ENCODE measurements at regions not wholly inside any gene's neighbourhood (a gene's known extent, or its start where the extent isn't known, plus 50 kb on each side); places are given as distances from the start of the nearest gene placed in this dataset.

DNA sequence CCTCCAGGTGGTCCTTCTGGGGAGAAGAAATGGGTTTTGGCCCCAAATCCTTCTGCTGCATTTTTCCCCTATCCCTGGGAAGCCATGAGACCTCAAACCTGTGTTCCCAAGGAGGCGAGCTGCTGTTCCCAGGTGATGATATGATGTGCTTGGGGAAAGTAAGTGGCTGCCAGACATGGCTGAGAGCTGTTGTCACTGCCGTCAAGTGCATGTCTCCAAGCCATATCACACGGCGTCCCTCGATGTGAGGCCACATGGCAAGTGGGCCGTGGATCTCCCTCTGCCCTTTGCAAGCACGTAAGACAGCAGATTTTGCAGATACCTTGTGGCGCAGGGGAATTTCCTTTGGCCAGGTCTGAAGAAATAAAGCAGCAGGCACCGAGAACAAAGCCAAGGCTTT is 103.7 kb upstream of the CD93 start (continued):
- no peak for TF ChIP-seq SRSF1 (IDR thresholded peaks at IDR 0.05; ENCODE audit: low read depth, low read length)
- TF ChIP-seq ZNF408 (CRISPR knock-in tag; IDR thresholded peaks at IDR 0.05; ENCODE audit: low read depth) = no peak
- TF ChIP-seq ZC3H4 (CRISPR knock-in tag; IDR thresholded peaks at IDR 0.05; ENCODE audit: borderline replicate concordance) = no peak

DNA sequence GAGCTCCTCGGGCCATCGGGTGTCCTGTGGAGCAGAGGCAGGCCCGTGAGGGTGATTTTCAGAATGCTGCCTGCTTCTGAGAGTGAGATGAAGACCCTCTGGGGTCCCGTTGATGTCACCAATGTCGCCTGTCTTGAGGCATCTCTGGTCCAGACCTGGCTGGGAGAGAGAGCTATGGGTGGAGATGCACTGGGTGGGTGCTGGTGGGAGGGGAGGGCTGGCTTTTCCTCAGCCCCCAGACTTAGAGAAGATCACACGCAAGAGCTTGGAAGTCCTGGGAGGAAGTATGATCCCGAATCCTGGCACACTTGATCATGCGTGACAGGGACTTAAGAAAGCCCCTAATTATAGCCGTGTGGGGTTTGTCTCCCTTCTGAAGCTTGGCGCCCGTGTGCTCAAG is 103.2 kb upstream of the CD93 start:
- Histone ChIP-seq H3K36me3 (ENCODE audit: control insufficient read depth, insufficient read depth, low read length) (no peaks in the 10 kb centered on the region), H3K9me1 (ENCODE audit: control insufficient read depth, insufficient read depth, low read length) (no peaks in the 10 kb centered on the region), H3K4me3 (no peak overlapping the region), H4K20me1 (replicated peaks; ENCODE audit: control insufficient read depth, insufficient read depth, low read length) (no peaks in the 10 kb centered on the region), H2AFZ (ENCODE audit: low read depth, low read length) (no peak overlapping the region), H3K9me3 (replicated peaks; ENCODE audit: control insufficient read depth, insufficient read depth, low read depth, low read length) (no peaks in the 10 kb centered on the region), H3K27ac (ENCODE audit: extremely low read depth, low read depth, low read length) (no peak overlapping the region), H3K27me3 (ENCODE audit: control insufficient read depth in 2 of 2, insufficient read depth in 2 of 2, low read length in 2 of 2) (no peaks in the 10 kb centered on the region), H3K4me2 (ENCODE audit: insufficient read depth, low read length) (no peak overlapping the region), H3K4me1 (replicated peaks in 1 of 2; ENCODE audit: control insufficient read depth in 2 of 2, insufficient read depth in 2 of 2, low read length in 2 of 2) (peaks cover 3 to 6% of the 10 kb centered on the region in 2 experiments; a peak in 4 of 5 replicates), H3K9ac (ENCODE audit: insufficient read depth in 1 of 2, low read depth in 2 of 2, low read length in 2 of 2) (no peak overlapping the region), H3K79me2 (ENCODE audit: control insufficient read depth, insufficient read depth, low read length) (no peaks in the 10 kb centered on the region)
- FAIRE-seq = no peak
- no TSS peak for BruUV-seq (replicated peaks)
- in situ Hi-C loops (cut with MboI) (no loop called here), intact Hi-C loops (cut with micrococcal nuclease) (no loop called here)
- no peak for TF ChIP-seq FOXA3 (CRISPR knock-in tag; conservative IDR thresholded peaks at IDR 0.05 in 1 of 2, IDR thresholded peaks at IDR 0.05 in 1 of 2)
- no peak for TF ChIP-seq RNF2 (IDR thresholded peaks at IDR 0.05)
- DNase-seq (ENCODE audit: extremely low read depth in 1 of 4, low spot score in 3 of 4) = no peak
- 63% methylated on average over 10 of the region's 11 CpGs for WGBS (ENCODE audit: insufficient coverage, low coverage, missing lambda C conversion rate)
- ChIA-PET POLR2A (interaction anchor here (0.6 kb wide), 1 partner anchor 10 kb away, joined by 3 read pairs; no protein-coding TSS in a partner anchor), CTCF (ENCODE audit: low intra/inter-chr PET ratio) (no interaction called here)
- ATAC-seq = no peak
